GM12864 (cell line): ENCODE measurements at regions not wholly inside any gene's neighbourhood (a gene's known extent, or its start where the extent isn't known, plus 50 kb on each side); places are given as distances from the start of the nearest gene placed in this dataset.

Experiments
- DNase-seq: peaks from one replicate; pipeline ENCODE4 v3.0.0-alpha.2; 2011; ENCODE audit warnings: low read depth
- H3K4me3 ChIP-seq: 2 replicates; pipeline ENCODE4 v1.5.1; 2011; ENCODE audit warnings: mild to moderate bottlenecking, low read depth, low read length, control low read depth
- CTCF ChIP-seq: IDR thresholded peaks from 2 replicates; pipeline ENCODE4 v1.5.1; 2011; ENCODE audit warnings: low read depth, mild to moderate bottlenecking, moderate library complexity, low read length, control low read depth, inconsistent platforms; ENCODE audit errors: missing control alignments

- no peak for TF ChIP-seq CTCF
- DNase-seq: no peak
- H3K4me3 ChIP-seq: no peak overlapping the region
Observed at GRCh38 chr2:23091900-23092299, 293.1 kb upstream of the KLHL29 start.

GRCh38 chr2:23092831-23093230, 292.1 kb upstream of the KLHL29 start:
- no peak for TF ChIP-seq CTCF
- DNase-seq: no peak

GRCh38 chr2:23093513-23093912, 291.5 kb upstream of the KLHL29 start:
- TF ChIP-seq CTCF: no peak
- no peak overlapping the region for H3K4me3 ChIP-seq
- no peak for DNase-seq

More at GRCh38 chr2:23092831-23093230, 292.1 kb upstream of the KLHL29 start:
- H3K4me3 ChIP-seq: no peak overlapping the region

- H3K4me3 ChIP-seq: no peak overlapping the region
- no peak for TF ChIP-seq CTCF
- DNase-seq: no peak
Observed at GRCh38 chr2:23096906-23097602, 287.9 kb upstream of the KLHL29 start.

GRCh38 chr2:23100406-23100805, 284.6 kb upstream of the KLHL29 start:
- no peak for DNase-seq
- no peak overlapping the region for H3K4me3 ChIP-seq
- TF ChIP-seq CTCF: no peak

GRCh38 chr2:23106242-23106785, 278.7 kb upstream of the KLHL29 start:
- no peak for TF ChIP-seq CTCF
- H3K4me3 ChIP-seq: no peak overlapping the region
- DNase-seq: no peak
